CD4-positive, alpha-beta T cell treated with Interleukin-21 for 1 hour (primary cell): ENCODE measurements at regions not wholly inside any gene's neighbourhood (a gene's known extent, or its start where the extent isn't known, plus 50 kb on each side); places are given as distances from the start of the nearest gene placed in this dataset.
"Not testable (repeated sequence)": the region's sequence is repeated elsewhere in the genome, so short reads cannot be mapped to it uniquely, and the experiment has no call there.

Source experiments
- DNase-seq: peaks from one replicate; pipeline ENCODE4 v3.0.0-alpha.2; 2020

DNA sequence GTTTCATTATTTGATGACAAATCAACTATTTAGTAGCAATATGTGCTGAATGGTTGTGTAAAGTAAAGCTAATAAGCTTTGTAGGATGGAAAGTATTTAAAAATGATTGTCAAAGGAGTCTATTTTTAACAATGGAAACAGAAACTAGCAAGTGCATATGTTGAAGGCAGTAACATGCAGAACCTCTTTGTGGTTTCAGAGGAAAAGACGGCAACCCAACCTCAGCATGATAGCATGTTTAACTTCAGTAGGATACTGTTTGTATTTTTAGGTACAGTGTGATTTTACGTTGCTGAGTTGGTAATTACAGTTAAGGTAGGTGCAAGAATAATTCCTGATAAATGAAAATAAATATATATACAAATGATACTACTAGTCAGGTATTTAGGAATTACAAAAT lies 545.4 kb downstream of the CDY1 start:
- DNase-seq: not testable (repeated sequence)

GRCh38 chrY:26179326-26179725 lies 557.4 kb downstream of the CDY1 start:
- not testable (repeated sequence) for DNase-seq

DNA sequence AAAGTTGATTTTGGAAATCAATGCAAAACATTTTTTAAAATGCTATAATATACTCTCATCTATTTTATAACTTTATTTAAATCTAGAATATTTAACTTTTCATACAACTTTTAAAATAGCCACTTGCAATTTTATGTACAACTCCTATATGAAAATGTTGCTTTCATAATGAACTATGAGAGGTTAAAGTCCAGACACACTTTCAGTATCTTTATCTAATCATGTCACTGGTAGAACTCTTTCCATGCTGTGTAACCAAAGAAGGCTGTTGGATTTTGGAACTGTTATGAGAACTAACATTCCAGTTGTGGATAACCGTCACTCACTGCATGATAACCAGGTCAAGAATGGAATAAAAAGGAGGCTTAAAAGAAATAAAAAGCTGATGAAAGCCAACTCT lies 603.1 kb downstream of the CDY1 start:
- not testable (repeated sequence) for DNase-seq

DNA sequence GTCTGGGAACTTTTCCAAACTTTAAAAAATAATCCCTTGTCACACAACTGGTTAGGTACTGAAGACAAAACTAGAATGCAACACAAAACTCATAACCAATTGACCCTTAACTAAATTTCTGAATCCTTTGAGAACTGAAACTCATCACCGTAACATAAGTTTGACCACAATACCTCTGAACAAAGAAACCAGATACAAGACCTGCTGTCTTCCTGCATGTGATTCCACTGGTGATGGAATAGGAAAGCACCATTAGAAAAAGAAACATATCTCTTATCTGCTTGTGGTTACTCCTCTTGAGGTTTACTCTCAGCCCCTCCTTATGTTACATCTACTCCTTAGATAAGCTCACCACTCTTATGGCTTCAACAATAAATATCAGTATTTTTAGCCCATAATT lies 603.6 kb downstream of the CDY1 start:
- DNase-seq: not testable (repeated sequence)

- DNase-seq: not testable (repeated sequence)
These were observed 619.0 kb downstream of the CDY1 start for GRCh38 chrY:26240944-26241343.

- not testable (repeated sequence) for DNase-seq
These were observed 632.3 kb downstream of the CDY1 start for GRCh38 chrY:26254262-26254661.

DNA sequence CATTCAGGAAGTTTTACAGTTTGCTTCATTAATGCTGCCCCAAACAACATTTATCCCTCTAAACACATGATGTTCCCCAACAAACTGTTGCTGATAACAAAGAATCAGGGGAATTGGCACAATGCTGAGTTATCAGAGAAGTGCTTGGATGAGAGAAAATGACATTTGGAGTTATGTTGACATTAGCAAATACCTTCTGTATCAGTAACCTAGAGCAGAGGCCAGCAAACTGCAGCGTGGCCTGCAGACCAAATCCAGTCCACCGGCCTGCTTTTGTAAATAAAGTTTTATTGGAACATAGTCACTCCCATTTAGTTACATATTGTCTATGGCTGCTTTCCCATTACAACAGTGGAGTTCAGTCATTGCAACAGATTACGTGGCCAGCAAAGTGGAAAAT lies 643.5 kb downstream of the CDY1 start:
- not testable (repeated sequence) for DNase-seq

- DNase-seq: not testable (repeated sequence)
These were observed 646.5 kb downstream of the CDY1 start for GRCh38 chrY:26268421-26268820.

GRCh38 chrY:26268934-26269333 lies 647.0 kb downstream of the CDY1 start:
- DNase-seq: not testable (repeated sequence)

DNA sequence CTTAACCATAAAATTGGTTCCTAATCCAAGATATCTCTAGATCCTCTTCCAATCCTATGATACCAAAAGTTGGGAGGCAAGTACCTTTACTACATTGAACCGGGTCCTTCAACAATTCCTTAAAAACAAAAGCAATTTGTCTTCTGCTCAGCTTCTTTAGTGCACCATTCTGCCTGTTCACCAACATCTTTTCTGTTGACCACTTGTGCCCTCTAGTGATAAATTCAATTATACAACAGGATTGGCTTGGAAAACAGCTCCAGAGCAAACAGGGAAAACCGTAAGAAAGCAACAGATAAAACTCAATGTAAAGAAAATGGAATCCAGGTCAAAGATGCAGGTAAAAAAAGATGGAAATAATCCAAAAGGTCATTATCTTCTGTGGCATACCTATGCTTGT lies 651.2 kb downstream of the CDY1 start:
- not testable (repeated sequence) for DNase-seq

DNA sequence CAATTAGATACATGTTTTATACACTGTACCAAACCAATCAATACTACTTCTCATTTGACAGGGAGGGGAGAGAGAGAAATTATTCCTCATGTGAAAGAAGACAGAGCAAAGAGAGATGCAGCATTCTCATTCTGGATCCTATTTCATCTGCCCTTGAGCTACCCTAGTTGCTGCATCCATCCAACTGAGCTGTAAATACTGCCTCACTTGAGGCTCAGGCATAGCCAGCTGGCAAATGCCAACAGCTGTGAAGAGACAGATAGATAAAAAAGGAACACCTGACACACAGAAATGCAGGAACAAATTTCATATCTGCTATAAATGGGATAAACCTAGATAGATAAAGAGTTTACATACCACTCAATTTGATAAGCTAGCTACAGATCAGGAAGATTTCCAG lies 684.1 kb downstream of the CDY1 start:
- DNase-seq: not testable (repeated sequence)

GRCh38 chrY:26306630-26307385 lies 684.9 kb downstream of the CDY1 start:
- DNase-seq: not testable (repeated sequence)

DNA sequence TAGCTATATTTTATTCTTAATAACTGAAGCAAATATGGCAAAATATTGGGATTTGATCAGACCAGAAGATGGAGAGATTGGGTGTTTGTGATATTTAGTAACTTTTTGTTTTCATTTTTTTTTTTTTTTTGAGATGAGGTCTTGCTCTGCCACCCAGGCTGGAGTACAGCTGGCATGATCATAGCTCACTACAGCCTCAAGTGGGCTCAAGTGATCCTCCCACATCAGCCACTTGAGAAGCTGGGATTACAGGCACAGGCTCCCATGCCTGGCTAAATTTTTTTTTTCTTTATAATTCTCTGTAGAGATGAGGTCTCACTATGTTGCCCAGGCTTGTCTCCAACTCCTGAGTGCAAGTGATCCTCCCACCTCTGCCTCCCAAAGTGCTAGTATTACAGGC lies 686.4 kb downstream of the CDY1 start:
- not testable (repeated sequence) for DNase-seq

GRCh38 chrY:26315065-26315464 lies 693.1 kb downstream of the CDY1 start:
- peak; percentile 1 for DNase-seq

DNA sequence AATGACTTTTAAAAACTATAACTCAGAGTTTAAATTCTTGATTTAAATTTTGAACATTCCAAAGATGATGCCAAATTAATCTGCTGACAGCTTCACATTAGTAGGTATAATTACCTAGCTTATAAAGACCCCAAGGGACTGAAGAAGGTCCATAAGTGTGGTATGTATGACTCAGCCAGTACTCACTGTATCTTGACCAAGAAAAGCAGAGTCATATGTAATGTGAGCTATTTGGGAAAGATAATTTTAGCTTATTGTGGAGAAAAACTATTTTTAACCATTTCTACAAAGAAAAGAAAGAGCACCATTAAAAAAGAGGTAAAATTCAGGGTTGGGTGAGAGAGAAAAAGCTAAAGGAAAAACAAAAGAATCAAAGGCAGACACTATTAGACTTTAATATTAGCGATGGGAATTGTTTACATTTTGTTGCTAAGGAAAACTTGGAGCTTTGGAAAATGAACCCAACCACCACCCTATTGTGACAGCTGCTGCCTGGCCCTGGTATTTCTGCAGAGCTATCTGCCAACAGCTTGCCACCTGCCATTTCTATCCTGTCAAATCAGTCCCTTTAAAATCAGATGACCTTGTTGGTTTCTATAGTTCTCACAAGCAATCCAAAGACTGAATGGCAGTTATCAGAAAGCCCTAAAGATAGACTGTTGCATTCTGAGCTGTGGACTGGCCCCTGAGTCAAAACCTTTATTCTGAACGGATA lies 697.7 kb downstream of the CDY1 start:
- DNase-seq: not testable (repeated sequence)

GRCh38 chrY:26322756-26323155 lies 700.8 kb downstream of the CDY1 start:
- not testable (repeated sequence) for DNase-seq

DNA sequence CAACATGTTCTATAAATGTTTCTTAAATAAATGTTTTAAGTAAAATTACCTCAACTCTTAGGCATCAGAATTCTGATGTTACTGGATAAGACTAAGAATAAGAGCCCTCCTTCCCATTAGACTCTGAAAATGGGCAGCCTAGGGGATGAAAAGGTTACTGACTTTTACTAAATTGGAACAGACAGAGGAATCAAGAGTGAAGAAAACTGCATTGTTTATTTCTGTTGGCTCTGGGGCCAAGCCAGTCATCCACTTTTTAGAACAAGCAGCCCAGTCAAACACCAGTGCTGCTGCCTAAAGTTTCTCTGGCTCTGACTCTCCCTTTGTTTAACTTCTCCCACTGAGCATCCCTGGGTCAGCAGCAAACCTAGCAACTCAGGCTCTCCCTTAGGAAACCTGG lies 731.0 kb downstream of the CDY1 start:
- DNase-seq: not testable (repeated sequence)

DNA sequence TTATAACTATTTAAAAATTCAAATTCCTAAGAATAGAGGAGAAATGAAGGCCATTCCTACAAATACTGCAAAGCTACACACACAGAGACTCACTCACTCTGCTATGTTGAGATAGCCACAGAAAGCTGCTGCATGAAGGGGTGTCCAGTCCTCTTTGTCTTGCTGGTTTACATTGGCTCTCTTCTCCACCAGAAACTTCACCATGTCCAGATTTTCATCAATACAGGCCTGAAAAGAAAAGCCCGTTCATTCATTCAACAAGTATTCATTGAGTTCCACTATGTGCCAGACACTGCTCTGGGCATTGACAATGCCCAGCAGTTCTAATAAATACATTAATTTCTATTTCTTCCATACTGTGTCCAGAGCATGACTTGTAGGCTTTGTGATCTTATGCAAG lies 732.3 kb downstream of the CDY1 start:
- no peak for DNase-seq

GRCh38 chrY:26359869-26360268 lies 738.0 kb downstream of the CDY1 start:
- not testable (repeated sequence) for DNase-seq

- DNase-seq: not testable (repeated sequence)
These were observed 738.6 kb downstream of the CDY1 start for GRCh38 chrY:26360472-26360871.

DNA sequence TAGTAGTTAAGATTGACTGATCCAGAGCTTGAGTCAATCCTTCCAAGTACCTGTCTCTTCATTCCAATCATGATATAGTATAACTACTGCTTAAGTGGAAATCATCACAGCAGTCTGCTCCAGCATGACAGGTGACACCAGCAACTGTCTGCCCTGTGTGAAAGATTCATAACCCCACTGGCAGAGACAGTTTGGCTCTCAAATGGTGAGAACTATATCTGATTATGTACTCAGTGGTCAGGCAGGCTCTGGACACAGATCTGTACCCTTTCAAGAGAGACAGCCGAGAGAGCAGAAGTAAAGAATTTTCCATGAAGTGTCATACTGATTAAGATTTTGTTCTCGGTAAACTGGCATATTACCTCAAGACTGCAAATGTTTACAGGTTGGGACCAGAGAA lies 741.5 kb downstream of the CDY1 start:
- not testable (repeated sequence) for DNase-seq

DNA sequence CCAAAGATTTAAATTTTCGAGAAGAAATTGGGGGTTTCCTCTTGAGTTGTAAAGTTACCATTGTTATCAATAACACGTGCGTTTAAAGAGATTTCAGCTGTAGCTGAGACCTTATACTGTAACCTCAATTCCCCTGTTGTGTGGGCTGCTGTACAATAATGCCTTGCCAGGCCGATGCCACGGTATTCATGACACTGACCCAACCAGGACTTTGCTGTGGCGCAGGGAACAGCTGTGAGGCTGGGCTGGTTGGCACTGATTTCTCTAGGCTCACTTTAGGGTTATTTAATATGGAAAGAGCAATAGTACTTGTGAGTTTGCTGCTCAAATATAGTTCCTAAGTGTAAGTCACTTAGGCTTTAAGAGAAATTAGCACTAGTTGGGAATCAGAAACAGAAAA lies 744.2 kb downstream of the CDY1 start:
- not testable (repeated sequence) for DNase-seq

GRCh38 chrY:26372480-26372879 lies 750.6 kb downstream of the CDY1 start:
- DNase-seq: not testable (repeated sequence)

- no peak for DNase-seq
These were observed 786.9 kb downstream of the CDY1 start for GRCh38 chrY:26408671-26409328.
